ENCODE measurements at regions not wholly inside any gene's neighbourhood (a gene's known extent, or its start where the extent isn't known, plus 50 kb on each side); places are given as distances from the start of the nearest gene placed in this dataset.

DNA sequence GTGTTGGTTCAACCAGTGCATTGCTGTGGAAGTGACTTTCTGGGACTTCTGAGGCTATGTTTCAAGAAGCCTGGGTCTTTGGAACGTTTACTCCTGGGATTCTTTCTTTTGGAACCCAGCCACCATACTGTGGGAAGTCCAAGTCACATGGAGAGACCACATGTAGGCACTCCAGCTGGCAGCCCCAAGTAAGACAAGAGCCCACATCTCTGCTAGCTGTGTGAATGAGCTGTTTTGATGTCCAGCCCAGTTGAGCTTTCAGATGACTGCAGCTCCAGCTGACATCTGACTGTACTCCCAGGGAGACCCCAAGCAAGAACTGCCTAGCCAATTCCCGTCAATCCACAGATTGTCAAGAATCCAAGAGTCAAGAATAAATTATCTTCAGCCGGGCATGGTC is 60.1 kb upstream of the SPATA31D4 start:
- ChIA-PET POLR2A (no interaction called here), CTCF (no interaction called here)
- Mint-ChIP-seq H3K4me1 (no peaks in the 10 kb centered on the region), H3K36me3 (ENCODE audit: low read depth) (no peaks in the 10 kb centered on the region), H3K27ac (no peak overlapping the region), H3K9me3 (peaks cover 2% of the 10 kb centered on the region), H3K27me3 (no peaks in the 10 kb centered on the region), H3K4me3 (no peak overlapping the region)
- DNase-seq: no peak

DNA sequence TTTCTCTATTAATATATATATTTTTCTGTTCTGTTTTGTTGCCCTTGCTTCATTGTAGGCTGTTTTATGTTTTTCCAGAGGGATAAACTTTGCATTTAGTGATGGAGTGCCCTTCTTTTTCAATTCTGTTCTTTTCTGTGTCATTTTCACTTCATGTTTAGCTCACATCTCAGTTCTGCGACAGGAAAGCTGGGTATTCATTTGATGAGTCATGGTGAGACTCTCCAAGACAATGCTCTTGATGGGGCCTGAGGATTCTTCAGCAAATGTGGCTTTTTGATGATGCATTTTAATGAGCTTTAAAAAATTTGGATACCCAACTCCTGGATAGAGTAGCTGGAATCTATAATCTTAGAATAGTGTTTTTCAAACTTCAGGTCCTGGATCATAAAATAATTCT is 56.5 kb upstream of the SPATA31D4 start:
- Mint-ChIP-seq H3K4me1 (no peaks in the 10 kb centered on the region), H3K4me3 (no peak overlapping the region), H3K27me3 (no peaks in the 10 kb centered on the region), H3K36me3 (ENCODE audit: low read depth) (no peaks in the 10 kb centered on the region), H3K27ac (no peak overlapping the region), H3K9me3 (peaks cover 4% of the 10 kb centered on the region)
- POLR2A ChIA-PET: no interaction called here
- DNase-seq: no peak
- CTCF ChIA-PET: no interaction called here

DNA sequence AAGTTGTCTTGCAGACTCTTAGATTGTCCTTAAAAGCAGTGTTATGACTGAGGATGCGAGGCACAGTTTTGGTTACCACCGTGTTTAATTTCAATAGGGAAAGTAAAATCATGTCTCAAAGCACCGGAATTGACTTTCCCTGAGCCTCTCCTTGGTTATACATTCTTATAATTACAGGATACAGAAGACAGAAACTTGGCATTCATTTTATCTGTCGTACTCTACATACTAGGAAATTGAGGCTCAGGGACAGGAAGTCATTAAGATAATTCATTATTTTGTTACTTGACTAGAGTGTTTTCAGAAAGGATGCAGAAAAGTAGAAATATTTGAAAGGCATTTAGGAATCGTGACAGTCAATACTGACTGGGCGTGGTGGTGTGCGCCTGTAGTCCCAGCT is 54.0 kb upstream of the SPATA31D4 start:
- no peaks in the 10 kb centered on the region for H3K27me3 Mint-ChIP-seq
- peaks cover 2% of the 10 kb centered on the region for H3K9me3 Mint-ChIP-seq
- H3K36me3 Mint-ChIP-seq (ENCODE audit: low read depth): no peaks in the 10 kb centered on the region
- ChIA-PET CTCF (no interaction called here), POLR2A (no interaction called here)
- H3K27ac Mint-ChIP-seq: no peak overlapping the region
- DNase-seq: no peak
- no peak overlapping the region for H3K4me3 Mint-ChIP-seq
- no peaks in the 10 kb centered on the region for H3K4me1 Mint-ChIP-seq

DNA sequence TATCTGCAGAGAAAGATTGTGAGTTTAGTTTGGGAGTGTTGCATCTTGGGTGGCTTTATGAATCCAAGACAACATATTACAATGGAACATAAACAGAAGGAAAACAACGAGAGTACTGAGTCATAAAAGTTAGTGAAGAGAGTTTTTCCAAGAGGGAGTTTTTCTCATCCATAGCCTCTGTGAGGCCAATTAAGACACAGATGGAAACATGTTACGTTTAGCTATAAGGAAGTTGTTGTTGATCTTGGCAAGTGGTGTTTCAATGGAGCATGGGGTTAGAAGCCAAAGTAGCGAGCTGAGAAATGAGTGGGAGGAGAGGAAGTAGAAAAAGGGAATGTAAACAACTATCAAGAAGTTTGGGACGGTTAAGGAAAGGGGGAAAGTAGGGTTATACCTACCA is 53.3 kb upstream of the SPATA31D4 start:
- Mint-ChIP-seq H3K4me3 (no peak overlapping the region), H3K4me1 (no peaks in the 10 kb centered on the region), H3K27me3 (no peaks in the 10 kb centered on the region), H3K27ac (no peak overlapping the region), H3K9me3 (peaks cover 2% of the 10 kb centered on the region), H3K36me3 (ENCODE audit: low read depth) (no peaks in the 10 kb centered on the region)
- no peak for DNase-seq
- POLR2A ChIA-PET: no interaction called here
- CTCF ChIA-PET: no interaction called here

DNA sequence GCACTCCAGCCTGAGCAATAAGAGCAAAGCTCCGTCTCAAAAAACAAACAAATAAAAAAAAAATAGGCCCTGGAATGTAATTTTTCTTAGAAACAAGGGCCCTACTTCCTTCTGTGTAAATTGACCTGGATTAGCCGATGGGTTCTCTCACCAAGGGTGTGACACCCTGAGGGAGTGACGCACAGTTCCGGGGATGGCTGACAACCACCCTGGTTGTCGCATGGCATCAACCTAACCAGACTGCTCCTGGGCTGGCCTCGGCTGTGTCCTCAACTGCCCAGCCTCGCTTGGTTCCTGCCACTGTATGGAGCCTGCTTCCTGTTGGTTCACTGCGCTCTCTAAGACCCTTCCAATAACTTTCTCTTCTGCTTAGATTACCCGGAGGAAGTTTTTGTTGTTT is 51.2 kb upstream of the SPATA31D4 start:
- ChIA-PET CTCF (no interaction called here), POLR2A (no interaction called here)
- Mint-ChIP-seq H3K27ac (no peak overlapping the region), H3K36me3 (ENCODE audit: low read depth) (no peaks in the 10 kb centered on the region), H3K4me1 (no peaks in the 10 kb centered on the region), H3K27me3 (no peaks in the 10 kb centered on the region), H3K4me3 (no peak overlapping the region), H3K9me3 (peaks cover 2% of the 10 kb centered on the region)
- DNase-seq: no peak

Measured in activated CD4-positive, alpha-beta memory T cell treated with anti-CD3 and anti-CD28 coated beads, Interleukin-2, amount 10 ng/mL, durations not matched to agents 7 days and 5 days (primary cell).